Thyroid gland (tissue), 4 donors: ENCODE measurements at regions not wholly inside any gene's neighbourhood (a gene's known extent, or its start where the extent isn't known, plus 50 kb on each side); places are given as distances from the start of the nearest gene placed in this dataset.
"Not testable (repeated sequence)": the region's sequence is repeated elsewhere in the genome, so short reads cannot be mapped to it uniquely, and the experiment has no call there.

ENCODE experiments used
- DNase-seq, 2 donors: peaks; one replicate each; pipeline ENCODE4 v3.0.0-alpha.2; 2019
- H3K27ac ChIP-seq, 3 donors: fragments of 200-600 bp; sonication (generic); 1 replicate in 2 of 3; 2 replicates in 1 of 3; pipeline ENCODE4 v1.5.1; 2016 to 2019; ENCODE audit warnings: mild to moderate bottlenecking in 1 of 3, moderate library complexity in 1 of 3
- H3K27me3 ChIP-seq: fragments of 200-600 bp; sonication (generic); one replicate; pipeline ENCODE4 v1.5.1; 2019
- H3K36me3 ChIP-seq, 2 donors: fragments of 200-600 bp; sonication (generic); one replicate each; pipeline ENCODE4 v1.5.1; 2016 to 2019
- H3K4me1 ChIP-seq, 2 donors: fragments of 200-600 bp; sonication (generic); one replicate each; pipeline ENCODE4 v1.5.1; 2017 to 2019
- H3K4me3 ChIP-seq, 3 donors: fragments of 200-600 bp; sonication (generic); replicated peaks in 1 of 3; 1 replicate in 2 of 3; 2 replicates in 1 of 3; pipeline ENCODE4 v1.5.1; 2016; ENCODE audit warnings: mild to moderate bottlenecking in 1 of 3
- H3K9me3 ChIP-seq: fragments of 200-600 bp; sonication (generic); one replicate; pipeline ENCODE4 v1.5.1; 2017
- POLR2A ChIP-seq, 2 donors: fragments of 450-650 bp; IDR thresholded peaks; one replicate each; pipeline ENCODE4 v1.6.1; 2017; ENCODE audit warnings: antibody characterized with exemption in 2 of 2, mild to moderate bottlenecking in 2 of 2, moderate library complexity in 1 of 2
- WGBS, 2 donors: methylation state at CpG; one replicate each; pipeline ENCODE4 v1.1.5; 2017; 5-methylcytosine and 5-hydroxymethylcytosine counted together
- intact Hi-C: fragments of 100-400 bp; cut with DNase I; formaldehyde crosslinking; loops from one replicate; pipeline ENCODE4 v1.15.1; 2023
- TF ChIP-seq, protein P1 (sequence below), 6 experiments: fragments of 200-600 bp in 3 of 6; fragments of 450-650 bp in 3 of 6; sonication (generic) in 3 of 6; IDR thresholded peaks; one replicate each; pipeline ENCODE4 v1.5.1; 2016 to 2019; ENCODE audit warnings: antibody characterized with exemption in 6 of 6, mild to moderate bottlenecking in 2 of 6, inconsistent platforms in 1 of 6, moderate library complexity in 1 of 6

DNA sequence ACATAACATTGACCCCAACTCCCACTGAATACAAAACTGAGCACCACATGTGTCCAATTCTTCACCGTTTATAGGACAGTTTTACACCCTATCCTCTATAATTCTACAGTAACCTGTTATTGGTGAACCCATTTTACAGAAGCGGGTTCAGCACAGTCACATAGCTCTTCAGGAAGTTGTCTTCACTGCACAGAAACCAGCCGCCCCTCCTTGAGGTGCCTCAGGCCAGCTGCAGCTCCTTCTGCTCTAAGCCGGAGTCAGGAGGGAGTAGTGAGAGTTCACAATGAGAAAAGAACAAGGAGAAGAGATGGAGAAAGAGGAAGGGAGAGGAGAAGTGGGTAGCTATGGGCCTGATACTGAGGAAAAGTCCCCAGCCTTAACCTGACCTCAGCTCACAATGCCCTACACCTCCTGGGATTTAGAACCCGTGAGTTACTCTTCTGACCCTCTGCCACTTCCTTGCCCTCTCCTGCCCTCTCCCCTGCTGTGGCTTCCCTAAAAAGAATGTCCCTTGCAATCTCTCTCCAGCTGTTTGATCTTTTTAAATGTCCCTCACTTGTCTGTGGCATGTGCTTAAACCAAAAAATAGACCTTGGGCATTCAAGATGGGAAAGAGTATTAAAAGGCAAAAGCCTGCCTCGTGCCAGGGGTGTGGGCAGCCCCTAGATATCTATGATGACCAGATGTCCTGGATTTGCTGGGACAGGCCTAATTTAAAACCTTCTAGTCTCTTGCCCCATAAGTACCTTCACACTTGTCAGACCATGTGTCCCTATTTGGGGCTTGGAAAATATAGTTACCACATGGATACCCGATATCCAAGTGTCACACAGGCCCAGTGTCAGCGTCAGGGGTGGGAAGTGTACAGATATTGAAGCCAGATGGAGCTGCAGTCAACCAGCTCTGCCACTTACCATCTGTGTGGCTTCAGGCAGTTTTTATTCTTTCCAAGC, 71.3 kb upstream of the HES1 start:
- WGBS, 2 donors, result 92 to 93% methylated on average over 8 of the region's 8 CpGs
- TF ChIP-seq POLR2A (IDR thresholded peaks at IDR 0.05), result no peak
- TF ChIP-seq, protein P1, sequence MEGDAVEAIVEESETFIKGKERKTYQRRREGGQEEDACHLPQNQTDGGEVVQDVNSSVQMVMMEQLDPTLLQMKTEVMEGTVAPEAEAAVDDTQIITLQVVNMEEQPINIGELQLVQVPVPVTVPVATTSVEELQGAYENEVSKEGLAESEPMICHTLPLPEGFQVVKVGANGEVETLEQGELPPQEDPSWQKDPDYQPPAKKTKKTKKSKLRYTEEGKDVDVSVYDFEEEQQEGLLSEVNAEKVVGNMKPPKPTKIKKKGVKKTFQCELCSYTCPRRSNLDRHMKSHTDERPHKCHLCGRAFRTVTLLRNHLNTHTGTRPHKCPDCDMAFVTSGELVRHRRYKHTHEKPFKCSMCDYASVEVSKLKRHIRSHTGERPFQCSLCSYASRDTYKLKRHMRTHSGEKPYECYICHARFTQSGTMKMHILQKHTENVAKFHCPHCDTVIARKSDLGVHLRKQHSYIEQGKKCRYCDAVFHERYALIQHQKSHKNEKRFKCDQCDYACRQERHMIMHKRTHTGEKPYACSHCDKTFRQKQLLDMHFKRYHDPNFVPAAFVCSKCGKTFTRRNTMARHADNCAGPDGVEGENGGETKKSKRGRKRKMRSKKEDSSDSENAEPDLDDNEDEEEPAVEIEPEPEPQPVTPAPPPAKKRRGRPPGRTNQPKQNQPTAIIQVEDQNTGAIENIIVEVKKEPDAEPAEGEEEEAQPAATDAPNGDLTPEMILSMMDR (IDR thresholded peaks at IDR 0.05), result no peak
- H3K27ac ChIP-seq, result no peak overlapping the region
- no peaks in the 10 kb centered on the region for H3K36me3 ChIP-seq
- intact Hi-C loops, result no loop called here
- no peak for DNase-seq
- H3K4me3 ChIP-seq, result no peak overlapping the region
- H3K4me1 ChIP-seq, result peaks cover under 1% of the 10 kb centered on the region in 2 donors
- H3K27me3 ChIP-seq, result no peaks in the 10 kb centered on the region
- no peaks in the 10 kb centered on the region for H3K9me3 ChIP-seq

DNA sequence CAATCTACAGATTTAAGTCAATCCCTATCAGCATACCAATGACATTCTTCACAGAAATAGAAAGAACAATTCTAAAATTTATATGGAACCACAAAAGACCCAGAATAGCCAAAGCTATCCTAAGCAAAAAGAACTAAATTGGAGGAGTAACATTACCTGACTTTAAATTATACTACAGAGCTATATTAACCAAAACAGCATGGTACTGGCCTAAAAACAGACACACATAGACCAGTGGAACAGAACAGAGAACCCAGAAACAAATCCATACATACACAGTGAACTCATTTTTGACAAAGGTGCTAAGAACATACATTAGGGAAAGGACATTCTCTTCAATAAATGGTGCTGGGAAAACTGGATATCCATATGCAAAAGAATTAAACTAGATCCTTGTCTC, 68.6 kb upstream of the HES1 start:
- H3K9me3 ChIP-seq, DNase-seq, H3K4me3 ChIP-seq, H3K27ac ChIP-seq, intact Hi-C loops, H3K27me3 ChIP-seq, H3K36me3 ChIP-seq: not testable (repeated sequence)
- H3K4me1 ChIP-seq, result peaks cover 12 to 19% of the 10 kb centered on the region in 2 donors

DNA sequence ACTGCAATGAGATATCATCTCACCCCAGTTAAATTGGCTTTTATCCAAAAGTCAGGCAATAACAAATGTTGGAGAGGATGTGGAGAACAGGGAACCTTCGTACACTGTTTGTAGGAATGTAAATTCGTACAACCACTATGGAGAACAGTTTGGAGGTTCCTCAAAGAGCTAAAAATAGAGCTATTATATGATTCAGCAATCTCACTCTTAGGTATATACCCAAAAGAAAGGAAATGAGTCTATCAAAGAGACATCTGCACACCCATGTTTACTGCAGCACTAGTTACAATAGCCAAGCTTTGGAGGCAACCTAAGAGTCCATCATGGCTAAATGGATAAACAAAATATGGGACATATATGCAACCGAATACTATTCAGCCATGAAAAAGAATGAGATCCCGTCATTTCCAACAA, 68.0 kb upstream of the HES1 start:
- WGBS, 2 donors, result 68 to 69% methylated on average over 4 of the region's 4 CpGs
- Histone ChIP-seq H3K27me3 (no peaks in the 10 kb centered on the region), H3K36me3 (no peaks in the 10 kb centered on the region), H3K9me3 (no peaks in the 10 kb centered on the region), H3K27ac (no peak overlapping the region), H3K4me3 (no peak overlapping the region), H3K4me1 (peaks cover 12 to 19% of the 10 kb centered on the region in 2 donors)
- TF ChIP-seq, protein P1 (IDR thresholded peaks at IDR 0.05), result no peak
- TF ChIP-seq POLR2A (IDR thresholded peaks at IDR 0.05), result no peak
- intact Hi-C loops, result no loop called here
- no peak for DNase-seq

DNA sequence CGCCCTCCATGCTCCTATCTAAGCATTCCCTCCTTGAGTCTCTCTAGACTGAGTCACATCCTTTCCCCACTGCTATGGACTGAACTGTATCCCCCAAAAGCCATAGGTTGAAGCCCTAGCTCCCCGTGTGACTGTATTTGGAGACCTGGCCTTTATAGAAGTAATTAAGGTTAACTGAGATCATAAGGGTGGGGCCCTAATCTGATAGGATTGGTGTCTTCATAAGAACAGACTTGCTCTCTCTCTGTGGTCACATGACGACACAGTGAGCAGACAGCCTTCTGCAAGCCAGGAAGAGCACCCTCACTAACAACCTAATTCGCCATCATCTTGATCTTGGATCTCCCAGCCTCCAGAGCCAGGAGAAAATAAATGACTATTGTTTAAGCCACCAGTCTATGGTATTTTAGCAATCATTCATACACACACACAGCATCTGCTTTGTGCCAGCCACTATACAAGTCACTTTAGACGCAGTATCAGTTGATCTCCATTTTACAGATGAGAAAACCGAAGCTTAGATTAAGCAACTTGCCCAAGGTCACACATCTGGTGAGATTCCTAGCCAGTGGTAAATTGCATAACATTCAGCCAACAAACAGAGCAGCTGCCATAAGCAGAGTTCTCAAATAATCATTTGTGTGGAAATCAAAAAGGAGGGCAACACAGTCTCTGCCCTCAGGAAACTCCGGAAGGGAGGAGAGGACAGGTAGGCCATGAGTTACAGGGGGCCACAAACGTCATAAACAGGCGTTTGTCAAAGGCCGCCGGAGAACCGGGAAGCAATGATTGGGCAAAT, 66.3 kb upstream of the HES1 start:
- no peaks in the 10 kb centered on the region for H3K27me3 ChIP-seq
- WGBS, 2 donors, result 94 to 97% methylated on average over 12 of the region's 12 CpGs
- no peaks in the 10 kb centered on the region for H3K9me3 ChIP-seq
- intact Hi-C loops, result no loop called here
- H3K4me3 ChIP-seq, result no peak overlapping the region
- H3K4me1 ChIP-seq, result peaks cover 12 to 19% of the 10 kb centered on the region in 2 donors
- no peak for DNase-seq
- peak overlapping the region; percentile 80 to 91 (median 91) for H3K27ac ChIP-seq
- TF ChIP-seq POLR2A (IDR thresholded peaks at IDR 0.05), result no peak
- TF ChIP-seq, protein P1 (IDR thresholded peaks at IDR 0.05), result no peak
- no peaks in the 10 kb centered on the region for H3K36me3 ChIP-seq

DNA sequence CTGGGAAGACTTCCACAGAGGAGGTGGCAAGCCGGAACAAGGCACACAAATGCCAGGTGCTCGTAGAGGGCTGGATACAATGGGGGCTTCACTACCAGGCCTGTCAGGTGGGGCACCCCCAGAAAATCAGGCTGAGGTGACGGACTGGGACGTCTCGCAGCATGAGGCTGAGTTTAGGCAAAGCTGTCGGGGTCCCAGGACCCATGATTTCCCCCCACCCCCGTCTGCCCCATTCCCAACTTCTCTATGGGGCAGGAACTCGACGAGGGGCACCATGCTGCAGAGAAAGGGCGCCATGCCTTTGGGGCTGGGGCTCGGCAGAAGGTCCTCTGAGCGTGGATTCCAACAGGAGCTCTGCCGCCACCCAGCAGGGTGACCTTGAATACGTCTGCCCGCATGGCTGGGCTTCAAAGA, 65.7 kb upstream of the HES1 start:
- Histone ChIP-seq H3K27me3 (no peaks in the 10 kb centered on the region), H3K4me1 (peaks cover 12 to 19% of the 10 kb centered on the region in 2 donors), H3K4me3 (peak overlapping the region in 1 of 3 donors; percentile 40), H3K36me3 (no peaks in the 10 kb centered on the region), H3K9me3 (no peaks in the 10 kb centered on the region), H3K27ac (peak overlapping the region; percentile 80 to 91 (median 91))
- intact Hi-C loops, result no loop called here
- peak in 1 of 2 donors; percentile 86 for DNase-seq
- WGBS, 2 donors, result 69 to 88% methylated on average over 6 to 13 of the region's 15 CpGs
- TF ChIP-seq, protein P1 (IDR thresholded peaks at IDR 0.05), result no peak
- no peak for TF ChIP-seq POLR2A (IDR thresholded peaks at IDR 0.05)
